ENCODE measurements at regions not wholly inside any gene's neighbourhood (a gene's known extent, or its start where the extent isn't known, plus 50 kb on each side); places are given as distances from the start of the nearest gene placed in this dataset.

- ATAC-seq (ENCODE audit: low FRiP score in 2 of 2) (no peak), DNase-seq (no peak)
- Histone ChIP-seq H3K27ac (no peak overlapping the region), H3K4me1 (no peaks in the 10 kb centered on the region), H3K4me3 (no peak overlapping the region), H3K27me3 (no peaks in the 10 kb centered on the region), H3K36me3 (no peaks in the 10 kb centered on the region), H3K9me3 (no peaks in the 10 kb centered on the region)
- no peak for TF ChIP-seq EP300 (IDR thresholded peaks at IDR 0.05)
- TF ChIP-seq CTCF (IDR thresholded peaks at IDR 0.05), result no peak
- WGBS, 2 donors, result 70 to 74% methylated on average over 1 of the region's 1 CpG
Measured at GRCh38 chr7:114206688-114207087, 207.9 kb upstream of the FOXP2 start.

- no peaks in the 10 kb centered on the region for H3K4me1 ChIP-seq
- no peak for ATAC-seq (ENCODE audit: low FRiP score in 2 of 2)
- H3K27ac ChIP-seq, result no peak overlapping the region
- WGBS, 2 donors, result 94 to 95% methylated on average over 1 of the region's 1 CpG
- no peak for DNase-seq
- no peak overlapping the region for H3K4me3 ChIP-seq
- H3K9me3 ChIP-seq, result no peaks in the 10 kb centered on the region
- no peaks in the 10 kb centered on the region for H3K36me3 ChIP-seq
- H3K27me3 ChIP-seq, result no peaks in the 10 kb centered on the region
- no peak for TF ChIP-seq POLR2AphosphoS5 (IDR thresholded peaks at IDR 0.05)
Measured at GRCh38 chr7:114196517-114196916, 218.1 kb upstream of the FOXP2 start.

- ATAC-seq (ENCODE audit: low FRiP score in 2 of 2) (no peak), DNase-seq (no peak)
- TF ChIP-seq EP300 (IDR thresholded peaks at IDR 0.05) (no peak), POLR2AphosphoS5 (IDR thresholded peaks at IDR 0.05) (no peak), CTCF (IDR thresholded peaks at IDR 0.05) (no peak), POLR2A (IDR thresholded peaks at IDR 0.05) (no peak)
- Histone ChIP-seq H3K27ac (no peak overlapping the region), H3K36me3 (no peaks in the 10 kb centered on the region), H3K4me3 (no peak overlapping the region), H3K27me3 (no peaks in the 10 kb centered on the region), H3K9me3 (no peaks in the 10 kb centered on the region), H3K4me1 (no peaks in the 10 kb centered on the region)
- WGBS, 2 donors, result 60 to 66% methylated on average over 2 of the region's 2 CpGs
Measured at GRCh38 chr7:114190387-114190786, 224.2 kb upstream of the FOXP2 start.

- Histone ChIP-seq H3K4me1 (no peaks in the 10 kb centered on the region), H3K4me3 (no peak overlapping the region), H3K27me3 (no peaks in the 10 kb centered on the region), H3K27ac (no peak overlapping the region), H3K36me3 (no peaks in the 10 kb centered on the region), H3K9me3 (no peaks in the 10 kb centered on the region)
- WGBS, 2 donors, result 83 to 92% methylated on average over 3 of the region's 3 CpGs
- DNase-seq, result no peak
- no peak for ATAC-seq (ENCODE audit: low FRiP score in 2 of 2)
- no peak for TF ChIP-seq POLR2AphosphoS5 (IDR thresholded peaks at IDR 0.05)
- TF ChIP-seq POLR2A (IDR thresholded peaks at IDR 0.05), result no peak
- TF ChIP-seq EP300 (IDR thresholded peaks at IDR 0.05), result no peak
- no peak for TF ChIP-seq CTCF (IDR thresholded peaks at IDR 0.05)
Measured at GRCh38 chr7:114183311-114184088, 231.1 kb upstream of the FOXP2 start.

GRCh38 chr7:114182837-114183236, 231.8 kb upstream of the FOXP2 start:
- Histone ChIP-seq H3K9me3 (no peaks in the 10 kb centered on the region), H3K27ac (no peak overlapping the region), H3K36me3 (no peaks in the 10 kb centered on the region), H3K4me1 (no peaks in the 10 kb centered on the region), H3K4me3 (no peak overlapping the region), H3K27me3 (no peaks in the 10 kb centered on the region)
- DNase-seq (no peak), ATAC-seq (ENCODE audit: low FRiP score in 2 of 2) (no peak)
- 67 to 76% methylated on average over 1 of the region's 1 CpG for WGBS, 2 donors
- TF ChIP-seq CTCF (IDR thresholded peaks at IDR 0.05), result no peak
- TF ChIP-seq EP300 (IDR thresholded peaks at IDR 0.05), result no peak
- no peak for TF ChIP-seq POLR2AphosphoS5 (IDR thresholded peaks at IDR 0.05)
- no peak for TF ChIP-seq POLR2A (IDR thresholded peaks at IDR 0.05)
